CD4-positive, alpha-beta memory T cell (primary cell): ENCODE measurements at regions not wholly inside any gene's neighbourhood (a gene's known extent, or its start where the extent isn't known, plus 50 kb on each side); places are given as distances from the start of the nearest gene placed in this dataset.
"Not testable (repeated sequence)": the region's sequence is repeated elsewhere in the genome, so short reads cannot be mapped to it uniquely, and the experiment has no call there.

Experiments used
- CTCF ChIA-PET: fragments of 350-600 bp; sonication (Branson Sonifier 250); formaldehyde crosslinking; loops from one replicate; lab custom pipeline; 2021; ENCODE audit warnings: inconsistent platforms; ENCODE audit not compliant: partially characterized antibody; lab: Charles Lee
- POLR2A ChIA-PET: fragments of 350-600 bp; sonication (Branson Sonifier 250); formaldehyde crosslinking; loops from one replicate; lab custom pipeline; 2021; ENCODE audit not compliant: partially characterized antibody; lab: Charles Lee
- DNase-seq, 5 donors: peaks; one replicate each; pipeline versions ENCODE4 v3.0.0 to v3.0.0-alpha.2; 2020 to 2022; ENCODE audit warnings: mixed read lengths in 1 of 5
- H3K27ac ChIP-seq: one replicate; pipeline ENCODE4 v1.7.0; 2013; ENCODE audit warnings: low read depth, low read length
- H3K27me3 ChIP-seq: 2 replicates; pipeline ENCODE4 v1.7.0; 2013; ENCODE audit warnings: mild to moderate bottlenecking, low read length, moderate library complexity; ENCODE audit not compliant: insufficient read depth
- H3K36me3 ChIP-seq: 2 replicates; pipeline ENCODE4 v1.7.0; 2013; ENCODE audit warnings: mild to moderate bottlenecking, low read length, moderate library complexity; ENCODE audit not compliant: insufficient read depth
- H3K4me1 ChIP-seq: 2 replicates; pipeline ENCODE4 v1.7.0; 2013; ENCODE audit warnings: mild to moderate bottlenecking, low read length, moderate library complexity; ENCODE audit not compliant: insufficient read depth
- H3K4me3 ChIP-seq, 2 donors: one replicate each; pipeline ENCODE4 v1.7.0; 2013; ENCODE audit warnings: low read length in 2 of 2, mild to moderate bottlenecking in 1 of 2
- H3K9me3 ChIP-seq, 2 donors: one replicate each; pipeline ENCODE4 v1.7.0; 2013; ENCODE audit warnings: low read length in 2 of 2, control low read depth in 1 of 2; ENCODE audit not compliant: control insufficient read depth in 1 of 2
- H3K27ac Mint-ChIP-seq, 7 donors: one replicate each; pipeline ENCODE4 v1.8.0; 2020 to 2021; ENCODE audit warnings: mixed read lengths in 7 of 7, mild to moderate bottlenecking in 6 of 7, inconsistent platforms in 3 of 7, moderate library complexity in 3 of 7
- H3K27me3 Mint-ChIP-seq, 2 donors: one replicate each; pipeline ENCODE4 v1.8.0; 2020 to 2021; ENCODE audit warnings: mixed read lengths in 2 of 2
- H3K36me3 Mint-ChIP-seq, 2 donors: one replicate each; pipeline ENCODE4 v1.8.0; 2020 to 2021; ENCODE audit warnings: mixed read lengths in 2 of 2, inconsistent platforms in 1 of 2, mild to moderate bottlenecking in 1 of 2
- H3K4me1 Mint-ChIP-seq, 4 donors: one replicate each; pipeline ENCODE4 v1.8.0; 2020 to 2021; ENCODE audit warnings: mixed read lengths in 4 of 4, mild to moderate bottlenecking in 1 of 4
- H3K4me3 Mint-ChIP-seq, 8 donors: one replicate each; pipeline ENCODE4 v1.8.0; 2020 to 2021; ENCODE audit warnings: mixed read lengths in 8 of 8, mild to moderate bottlenecking in 7 of 8, moderate library complexity in 6 of 8, inconsistent platforms in 3 of 8
- H3K9me3 Mint-ChIP-seq, 8 donors: one replicate each; pipeline ENCODE4 v1.8.0; 2020 to 2021; ENCODE audit warnings: mixed read lengths in 8 of 8, mild to moderate bottlenecking in 5 of 8, inconsistent platforms in 3 of 8, moderate library complexity in 1 of 8
- intact Hi-C: fragments of 100-400 bp; cut with micrococcal nuclease; formaldehyde crosslinking; loops from one replicate; pipeline ENCODE4 v1.15.1; 2023

- DNase-seq, CTCF ChIA-PET, H3K9me3 Mint-ChIP-seq, H3K27me3 ChIP-seq, H3K4me1 ChIP-seq, POLR2A ChIA-PET, H3K27me3 Mint-ChIP-seq, H3K4me3 ChIP-seq, H3K4me1 Mint-ChIP-seq, intact Hi-C loops, H3K36me3 ChIP-seq, H3K9me3 ChIP-seq, H3K27ac ChIP-seq, H3K36me3 Mint-ChIP-seq, H3K4me3 Mint-ChIP-seq, H3K27ac Mint-ChIP-seq: not testable (repeated sequence)
Observed at GRCh38 chr9:65812489-65812888, 75.5 kb downstream of the FOXD4L4 start.

DNA sequence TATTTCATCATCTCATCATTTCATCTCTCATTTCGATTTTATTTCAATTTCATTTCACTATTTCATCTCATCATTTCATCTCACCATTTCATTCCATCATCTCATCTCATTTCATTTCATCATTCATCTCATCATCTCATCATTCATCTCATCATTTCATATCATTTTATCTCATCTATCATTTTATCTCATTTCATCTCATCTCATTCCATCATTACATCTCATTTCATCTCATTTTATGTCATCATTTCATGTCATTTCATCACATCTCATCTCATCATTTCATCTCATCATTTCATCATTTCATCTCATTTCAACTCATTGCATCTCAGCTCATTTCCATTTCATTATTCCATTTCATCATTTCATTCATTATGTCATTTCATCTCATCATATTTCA is 76.3 kb downstream of the FOXD4L4 start:
- H3K27ac ChIP-seq, DNase-seq, H3K27me3 Mint-ChIP-seq, intact Hi-C loops, H3K4me3 Mint-ChIP-seq, H3K27ac Mint-ChIP-seq, H3K4me1 ChIP-seq, H3K4me3 ChIP-seq, H3K36me3 Mint-ChIP-seq, H3K9me3 ChIP-seq, CTCF ChIA-PET, H3K36me3 ChIP-seq, H3K9me3 Mint-ChIP-seq, H3K4me1 Mint-ChIP-seq, H3K27me3 ChIP-seq, POLR2A ChIA-PET: not testable (repeated sequence)

- H3K36me3 ChIP-seq, H3K27me3 ChIP-seq, H3K27ac Mint-ChIP-seq, H3K9me3 Mint-ChIP-seq, H3K4me1 ChIP-seq, H3K4me3 Mint-ChIP-seq, H3K27ac ChIP-seq, POLR2A ChIA-PET, DNase-seq, H3K4me3 ChIP-seq, CTCF ChIA-PET, H3K4me1 Mint-ChIP-seq, H3K36me3 Mint-ChIP-seq, intact Hi-C loops, H3K27me3 Mint-ChIP-seq, H3K9me3 ChIP-seq: not testable (repeated sequence)
Observed at GRCh38 chr9:65820760-65821159, 83.8 kb downstream of the FOXD4L4 start.

- H3K27me3 ChIP-seq, H3K36me3 ChIP-seq, H3K4me1 ChIP-seq, H3K27ac Mint-ChIP-seq, H3K4me3 Mint-ChIP-seq, intact Hi-C loops, H3K27ac ChIP-seq, POLR2A ChIA-PET, H3K9me3 Mint-ChIP-seq, H3K36me3 Mint-ChIP-seq, H3K4me1 Mint-ChIP-seq, H3K4me3 ChIP-seq, H3K9me3 ChIP-seq, H3K27me3 Mint-ChIP-seq, CTCF ChIA-PET: not testable (repeated sequence)
- peak in 1 of 5 donors; percentile 0 for DNase-seq
Observed at GRCh38 chr9:65825545-65825944, 88.6 kb downstream of the FOXD4L4 start.
